ENCODE measurements at regions not wholly inside any gene's neighbourhood (a gene's known extent, or its start where the extent isn't known, plus 50 kb on each side); places are given as distances from the start of the nearest gene placed in this dataset.

DNA sequence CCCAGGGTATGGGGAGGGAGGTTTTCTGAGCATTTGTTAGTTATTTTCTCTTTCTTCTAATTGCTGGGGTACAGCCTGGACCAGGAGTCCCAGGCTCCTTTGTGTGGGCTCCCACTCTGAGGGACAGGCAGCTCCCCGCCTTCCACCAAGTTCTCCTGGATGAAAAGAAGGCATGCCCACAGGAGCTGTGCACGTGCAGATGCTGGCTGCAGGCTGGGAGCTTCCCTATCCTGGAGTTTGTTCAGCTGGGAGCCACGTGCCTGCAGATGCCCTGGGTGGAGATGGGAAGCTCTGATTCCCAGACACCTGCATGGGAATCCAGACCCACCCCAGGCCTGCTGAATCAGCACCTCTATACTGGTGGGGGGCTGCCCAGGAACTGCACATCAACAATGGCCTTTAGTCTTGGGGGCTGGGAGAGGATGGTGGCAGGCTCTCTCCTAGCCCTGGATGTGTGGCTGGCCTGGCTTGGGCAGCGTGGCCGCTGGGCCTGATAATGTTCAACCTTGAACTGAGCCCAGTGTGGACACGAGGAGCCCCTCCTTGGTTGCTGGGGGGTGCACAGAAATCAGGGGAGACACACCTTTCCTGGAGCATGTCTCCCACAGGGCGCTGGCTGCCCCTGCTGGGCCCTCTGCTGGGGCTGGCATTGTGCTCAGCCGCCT is 233.6 kb upstream of the HS6ST1 start:
- DNase-seq (ENCODE audit: low read depth in 3 of 3) = no peak

DNA sequence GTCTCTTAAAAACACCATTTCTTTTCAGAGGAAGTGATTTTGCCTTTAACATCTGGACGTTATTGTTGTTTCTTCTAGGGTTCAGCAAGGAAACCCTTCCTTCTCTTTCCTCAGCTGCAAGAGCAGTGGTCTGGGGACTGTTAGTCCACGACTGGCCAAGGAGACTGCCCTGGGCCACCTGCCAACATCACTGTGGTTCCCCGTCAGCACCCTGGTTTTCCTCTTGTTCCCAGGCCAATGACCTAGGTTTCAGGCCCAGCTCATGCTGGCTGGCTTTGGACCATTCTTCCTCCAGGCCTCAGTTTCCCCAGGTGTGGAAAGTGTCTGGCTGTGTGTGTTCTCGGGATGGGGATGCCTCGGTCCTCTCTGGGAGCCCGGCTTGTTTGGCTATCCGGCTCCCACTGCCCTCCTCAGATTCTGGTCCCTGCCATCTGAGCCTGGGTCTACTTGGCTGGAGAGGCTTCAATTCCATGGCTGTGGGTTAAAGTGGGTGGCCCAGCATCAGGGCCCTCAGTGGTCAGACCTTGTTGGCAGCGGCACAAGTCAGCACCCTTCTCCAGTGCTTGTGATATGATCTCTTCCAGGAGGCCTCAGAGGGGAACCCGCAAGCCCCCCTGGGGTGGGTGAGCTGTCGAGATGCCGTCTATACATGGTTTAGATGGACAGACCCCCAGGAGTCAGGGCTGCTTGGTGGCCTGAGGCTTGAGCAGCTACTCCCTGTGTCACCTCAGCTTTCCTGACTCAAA is 234.3 kb upstream of the HS6ST1 start:
- no peak for DNase-seq (ENCODE audit: low read depth in 3 of 3)

GRCh38 chr2:128554151-128554769 is 235.6 kb upstream of the HS6ST1 start:
- no peak for DNase-seq (ENCODE audit: low read depth in 3 of 3)

- DNase-seq (ENCODE audit: low read depth in 3 of 3) = no peak
Measured at GRCh38 chr2:128555433-128555832, 236.8 kb upstream of the HS6ST1 start.

DNA sequence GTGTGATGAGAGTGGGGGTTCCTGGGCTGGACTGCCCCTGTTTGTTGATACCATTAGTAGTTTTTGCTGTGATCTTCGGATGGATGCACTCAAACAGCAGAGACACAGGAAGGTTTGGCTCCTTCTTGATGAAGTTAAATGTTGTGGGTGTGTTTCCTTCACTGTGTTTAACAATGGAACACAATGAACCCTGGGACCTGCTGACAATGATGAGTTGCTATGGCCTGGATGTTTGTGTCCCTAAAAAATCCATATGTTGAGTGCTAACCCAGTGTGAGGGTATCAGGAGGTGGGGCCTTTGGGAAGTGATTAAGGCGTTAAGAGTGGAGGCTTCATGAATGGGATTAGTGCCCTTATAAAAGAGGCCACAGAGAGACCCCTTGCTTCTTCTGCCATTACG is 237.4 kb upstream of the HS6ST1 start:
- no peak for DNase-seq (ENCODE audit: low read depth in 3 of 3)

DNA sequence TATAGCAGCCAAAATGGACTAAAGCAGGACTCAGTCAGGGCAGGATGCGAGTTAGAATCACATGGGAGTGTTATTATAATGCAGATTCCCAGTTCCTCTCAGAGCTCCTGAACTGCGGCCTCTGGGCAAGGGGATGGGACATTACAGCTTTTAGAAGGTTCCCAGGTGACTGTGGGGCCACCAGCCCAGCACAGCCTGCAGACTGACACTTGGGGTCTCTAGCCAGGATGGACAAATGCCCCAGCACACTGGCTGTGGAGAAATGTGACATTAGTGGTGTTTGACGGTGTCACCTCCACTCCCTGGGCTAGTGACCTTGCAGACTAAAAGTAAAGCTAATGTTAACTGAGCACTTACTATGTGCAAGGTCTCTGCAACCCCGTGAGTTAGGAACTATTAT is 238.0 kb upstream of the HS6ST1 start:
- no peak for DNase-seq (ENCODE audit: low read depth in 3 of 3)

- DNase-seq (ENCODE audit: low read depth in 3 of 3) = no peak
Measured at GRCh38 chr2:128557069-128557468, 238.4 kb upstream of the HS6ST1 start.

- no peak for DNase-seq (ENCODE audit: low read depth in 3 of 3)
Measured at GRCh38 chr2:128557831-128558241, 239.2 kb upstream of the HS6ST1 start.

- no peak for DNase-seq (ENCODE audit: low read depth in 3 of 3)
Measured at GRCh38 chr2:128558441-128558840, 239.8 kb upstream of the HS6ST1 start.

GRCh38 chr2:128558895-128559532 is 240.3 kb upstream of the HS6ST1 start:
- no peak for DNase-seq (ENCODE audit: low read depth in 3 of 3)

DNA sequence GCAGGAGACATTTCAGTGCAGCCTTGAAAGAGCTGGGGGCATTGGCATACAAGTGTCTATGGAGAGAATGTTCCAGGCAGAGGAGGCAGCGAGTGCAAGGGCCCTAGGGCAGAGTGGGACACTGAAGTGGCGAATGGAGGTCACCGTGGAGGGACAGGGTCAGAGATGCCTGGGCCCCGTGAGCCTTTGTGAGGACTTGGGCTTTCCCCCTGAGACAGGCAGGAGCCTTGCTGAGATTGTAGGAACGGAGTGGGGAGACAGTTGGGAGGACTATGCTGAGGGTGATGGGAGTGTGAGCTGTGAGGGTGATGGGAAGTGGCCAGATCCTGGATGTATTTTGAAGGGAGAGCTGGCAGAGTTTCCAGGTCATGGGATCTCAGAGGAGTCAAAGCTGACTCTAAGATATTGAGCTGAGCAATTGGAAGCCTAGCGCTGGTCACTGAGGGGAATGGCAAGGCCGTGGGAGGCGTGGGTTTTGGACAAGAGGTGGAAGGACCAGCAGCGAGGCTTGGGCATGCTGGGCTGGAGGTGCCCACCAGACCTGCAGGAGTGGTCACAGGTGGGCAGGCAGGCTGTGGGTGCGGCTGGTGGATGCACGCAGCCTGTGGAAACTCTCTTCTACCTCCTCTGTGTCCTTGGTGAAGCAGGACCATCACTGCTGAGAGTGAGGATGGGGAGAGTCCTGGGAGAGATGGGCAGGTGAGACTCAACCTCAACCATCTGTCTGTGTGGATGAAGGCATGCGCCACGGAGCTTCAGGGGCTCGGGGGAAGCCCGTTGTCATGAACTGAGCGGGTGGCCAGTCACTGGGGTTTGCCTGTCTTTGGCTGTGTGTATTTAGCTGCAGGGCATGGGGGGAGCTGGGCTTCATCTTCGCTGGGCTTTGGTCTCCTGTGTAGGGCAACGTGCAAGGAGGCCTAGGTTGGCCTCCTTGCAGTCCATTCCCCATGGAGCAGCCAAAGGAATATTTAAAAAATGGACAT is 241.2 kb upstream of the HS6ST1 start:
- no peak for DNase-seq (ENCODE audit: low read depth in 3 of 3)

DNA sequence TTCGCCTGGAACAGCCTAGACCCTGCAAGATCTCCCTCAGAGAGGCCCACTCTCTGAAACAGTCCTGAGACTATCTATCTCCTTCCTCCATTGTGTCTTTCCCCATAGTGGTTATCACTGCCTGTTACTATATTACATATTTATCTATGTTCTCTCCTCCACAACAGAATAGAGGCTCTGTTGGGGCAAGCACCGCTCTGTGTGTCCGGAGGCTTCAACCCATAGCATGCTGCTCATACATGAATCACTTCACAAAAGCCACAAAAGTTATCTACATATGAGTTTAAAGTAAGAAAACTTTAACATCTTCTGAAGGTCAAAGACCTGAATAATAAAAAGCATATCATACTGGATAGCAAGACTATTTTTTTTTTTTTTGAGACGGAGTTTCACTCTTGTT is 242.1 kb upstream of the HS6ST1 start:
- DNase-seq (ENCODE audit: low read depth in 3 of 3) = no peak

DNA sequence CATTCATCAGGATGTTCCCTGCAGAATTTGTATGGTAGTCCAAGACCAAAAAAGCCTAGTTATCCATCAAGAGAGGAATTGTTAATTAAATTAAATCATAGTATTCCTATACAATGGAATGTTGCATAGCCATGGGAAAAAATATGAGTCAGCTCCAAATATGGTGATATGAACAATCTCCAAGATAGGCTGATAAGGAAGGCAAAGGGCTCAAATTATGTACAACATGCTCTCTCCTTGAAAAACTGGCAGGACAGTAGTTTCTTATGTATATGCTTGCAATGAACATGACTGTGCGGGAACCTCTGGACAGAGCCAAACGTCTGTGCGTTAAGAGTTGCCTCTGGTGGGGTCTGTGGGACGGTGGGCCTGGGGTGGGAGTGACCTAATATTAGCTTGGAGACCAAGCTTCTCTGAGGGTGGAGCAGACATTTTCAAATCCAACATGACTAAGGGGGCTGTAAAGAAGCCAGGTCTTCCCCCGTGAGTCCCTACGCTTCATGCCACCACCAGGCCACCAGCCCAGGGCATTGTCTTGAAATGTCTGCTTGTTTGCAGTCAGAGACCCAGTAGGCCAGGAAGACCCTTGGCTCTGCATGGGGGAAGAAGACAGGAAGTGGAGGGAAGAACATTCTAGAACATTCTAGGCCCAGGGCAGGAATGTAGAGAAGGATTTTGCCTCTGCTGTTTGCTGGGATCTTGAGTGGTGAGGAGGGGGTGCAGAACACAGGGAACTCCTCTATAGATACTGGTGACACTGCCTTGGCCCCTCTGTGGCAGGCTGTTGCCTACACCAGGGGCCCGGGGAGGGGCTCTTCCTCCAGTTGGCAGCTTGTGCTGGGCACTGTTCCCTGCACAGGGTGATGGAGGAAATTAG is 244.0 kb upstream of the HS6ST1 start:
- DNase-seq (ENCODE audit: low read depth in 3 of 3) = no peak

DNA sequence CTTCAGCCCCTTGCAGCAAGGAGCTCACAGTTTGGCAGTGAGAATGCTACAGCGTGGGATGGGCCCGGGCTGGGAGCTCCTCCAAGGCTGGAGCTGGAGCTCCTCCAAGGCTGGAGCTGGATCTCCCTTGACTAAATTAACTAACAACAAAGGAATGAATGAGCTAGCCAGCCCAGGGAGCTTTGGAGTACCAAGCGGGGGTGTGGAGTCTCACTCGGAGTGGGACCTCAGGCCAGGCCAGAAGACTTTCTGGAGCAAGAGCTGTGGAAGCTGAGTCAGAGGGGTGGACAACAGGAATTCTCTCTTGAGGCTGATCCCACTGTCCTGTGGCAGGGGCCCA is 244.7 kb upstream of the HS6ST1 start:
- no peak for DNase-seq (ENCODE audit: low read depth in 3 of 3)

DNA sequence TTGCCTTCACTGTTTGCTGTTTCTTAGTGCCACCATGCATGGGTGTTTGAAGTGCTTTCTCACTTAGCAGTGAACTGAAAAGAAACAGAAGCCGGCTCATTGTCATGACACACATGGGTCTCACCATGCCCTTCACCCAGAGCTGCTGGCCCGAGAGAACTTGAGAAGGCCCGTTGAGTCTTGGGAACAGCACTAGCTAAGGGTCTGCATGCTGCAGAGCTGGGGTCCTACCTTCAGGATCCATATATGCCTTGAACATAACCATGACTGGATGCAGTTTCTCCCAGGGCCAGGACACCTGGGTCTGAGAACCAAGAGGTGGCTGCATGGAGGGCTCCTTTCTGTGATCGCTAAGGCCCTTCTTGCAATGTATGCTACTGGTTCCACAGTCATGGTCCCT is 245.5 kb upstream of the HS6ST1 start:
- DNase-seq (ENCODE audit: low read depth in 3 of 3) = no peak

- DNase-seq (ENCODE audit: low read depth in 3 of 3) = no peak
Measured at GRCh38 chr2:128564551-128564950, 245.9 kb upstream of the HS6ST1 start.

DNA sequence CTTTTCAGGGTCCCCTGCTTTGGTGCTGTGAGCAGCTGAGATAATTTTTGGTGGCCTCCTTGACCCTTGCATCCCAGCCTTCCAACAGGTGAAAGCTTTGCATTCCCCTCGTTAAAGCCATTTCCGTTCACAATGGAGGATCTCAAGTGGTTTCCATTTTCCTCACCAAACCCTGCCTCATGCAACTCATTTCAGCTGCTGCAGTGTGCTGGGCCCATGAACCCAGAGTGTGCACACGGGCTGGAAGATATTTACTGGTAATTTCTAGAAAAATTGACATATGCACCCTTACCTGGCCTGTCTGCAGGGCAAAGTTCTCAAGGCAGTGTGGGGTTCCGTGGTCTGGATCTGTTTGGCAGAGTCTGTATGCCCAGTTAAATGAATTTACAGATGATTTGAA is 246.8 kb upstream of the HS6ST1 start:
- no peak for DNase-seq (ENCODE audit: low read depth in 3 of 3)

DNA sequence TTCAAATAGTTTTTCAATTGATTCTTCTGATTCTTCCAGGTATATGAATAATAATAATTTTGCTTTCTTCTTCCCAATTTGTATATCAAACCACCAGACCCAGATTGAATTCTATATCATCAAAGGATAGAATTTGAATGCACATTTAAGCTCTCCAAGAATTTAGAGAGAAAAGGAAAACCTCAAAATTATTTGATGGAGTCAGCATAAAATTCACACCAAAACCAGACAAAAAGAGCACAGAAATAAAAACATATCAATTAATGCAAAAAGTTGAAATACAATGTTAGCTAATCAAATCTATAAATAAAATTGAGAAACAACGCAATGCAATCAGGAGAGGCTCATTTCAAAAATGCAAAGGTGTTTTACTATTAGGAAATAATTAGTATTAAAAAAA is 248.0 kb upstream of the HS6ST1 start:
- DNase-seq (ENCODE audit: low read depth in 3 of 3) = no peak

GRCh38 chr2:128568106-128568505 is 249.4 kb upstream of the HS6ST1 start:
- no peak for DNase-seq (ENCODE audit: low read depth in 3 of 3)

GRCh38 chr2:128573116-128573515 is 254.4 kb upstream of the HS6ST1 start:
- DNase-seq (ENCODE audit: low read depth in 3 of 3) = no peak

GRCh38 chr2:128573531-128573930 is 254.9 kb upstream of the HS6ST1 start:
- no peak for DNase-seq (ENCODE audit: low read depth in 3 of 3)
